K562 (cell line): ENCODE measurements at regions not wholly inside any gene's neighbourhood (a gene's known extent, or its start where the extent isn't known, plus 50 kb on each side); places are given as distances from the start of the nearest gene placed in this dataset.

ENCODE experiments used
- CEBPG ChIP-seq, 3 experiments: fragments of 200-800 bp in 1 of 3; sonication (Bioruptor generic) in 1 of 3; sonication (generic) in 1 of 3; formaldehyde crosslinking in 1 of 3; IDR thresholded peaks in 2 of 3; conservative IDR thresholded peaks in 1 of 3; 2 replicates each; pipeline versions ENCODE4 v1.6.1 to v1.8.0; 2016 to 2022; ENCODE audit warnings: missing compliant biosample characterization in 2 of 3, missing genetic modification characterization in 2 of 3, mild to moderate bottlenecking in 1 of 3, missing genetic modification reagents in 1 of 3
- CHD7 ChIP-seq: fragments of 200-600 bp; sonication (generic); IDR thresholded peaks from one replicate; pipeline ENCODE4 v1.6.1; 2012; ENCODE audit warnings: mild to moderate bottlenecking, low read depth, low read length, inconsistent platforms
- DDX20 ChIP-seq: fragments of 450-650 bp; IDR thresholded peaks from 2 replicates; pipeline ENCODE4 v1.6.1; 2016; ENCODE audit warnings: missing genetic modification characterization, low read depth, mild to moderate bottlenecking, missing compliant biosample characterization, moderate library complexity
- GMEB1 ChIP-seq: fragments of 250-450 bp; sonication (Bioruptor Pico); IDR thresholded peaks from 2 replicates; pipeline ENCODE4 v1.4.0; 2020; ENCODE audit warnings: mild to moderate bottlenecking
- GTF2A2 ChIP-seq: IDR thresholded peaks from 2 replicates; pipeline ENCODE4 v1.6.1; 2016; ENCODE audit warnings: mild to moderate bottlenecking, missing genetic modification characterization, missing compliant biosample characterization
- HNRNPH1 ChIP-seq: fragments of 200-400 bp; formaldehyde crosslinking; optimal IDR thresholded peaks from 2 replicates; pipeline ENCODE3; 2017; ENCODE audit warnings: low read depth, mild to moderate bottlenecking, low read length, moderate library complexity
- SMAD1 ChIP-seq: fragments of 150-350 bp; IDR thresholded peaks from 2 replicates; pipeline ENCODE4 v1.6.1; 2014; ENCODE audit warnings: low read length, low read depth; ENCODE audit not compliant: partially characterized antibody
- TRIM28 ChIP-seq: fragments of 450-650 bp; IDR thresholded peaks from 2 replicates; pipeline ENCODE4 v1.6.1; 2017
- ZNF589 ChIP-seq: fragments of 200-800 bp; sonication (Bioruptor generic); IDR thresholded peaks from 2 replicates; pipeline ENCODE4 v1.6.1; 2016; ENCODE audit warnings: low read depth, missing genetic modification characterization, missing compliant biosample characterization
- ZNF707 ChIP-seq: fragments of 250-450 bp; sonication (Bioruptor Pico); conservative IDR thresholded peaks from 2 replicates; pipeline ENCODE4 v1.8.0; 2022; ENCODE audit warnings: inconsistent platforms, mild to moderate bottlenecking, moderate library complexity

DNA sequence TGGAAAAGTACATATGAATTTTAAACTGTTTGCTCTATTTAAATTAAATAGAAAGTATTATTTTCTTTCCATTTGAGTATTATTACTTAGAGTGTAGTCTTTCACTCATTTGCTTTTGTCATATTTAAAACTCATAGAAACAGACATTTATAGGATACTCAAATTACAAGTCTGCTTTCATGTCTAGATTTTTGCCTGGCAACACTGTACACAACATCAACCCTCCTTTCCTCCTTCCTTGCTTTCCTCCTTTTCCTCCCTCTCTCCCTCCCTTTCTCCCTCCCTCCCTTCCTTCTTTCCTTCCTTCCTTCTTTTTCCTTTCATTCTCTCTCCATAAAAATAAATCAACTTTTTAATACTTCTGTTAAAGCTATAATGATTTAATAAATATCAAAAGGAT lies 2361.2 kb downstream of the ARAP2 start (continued):
- no peak for TF ChIP-seq GTF2A2 (tag)
- TF ChIP-seq DDX20 (tag) = no peak
- TF ChIP-seq HNRNPH1 = no peak
- TF ChIP-seq CEBPG (CRISPR knock-in tag; IDR thresholded peaks at IDR 0.05) = no peak
- no peak for TF ChIP-seq CEBPG (tag; conservative IDR thresholded peaks at IDR 0.05 in 1 of 2, IDR thresholded peaks at IDR 0.05 in 1 of 2)
- TF ChIP-seq GMEB1 = no peak
- no peak for TF ChIP-seq ZNF589 (CRISPR knock-in tag)
- TF ChIP-seq SMAD1 = no peak
- no peak for TF ChIP-seq ZNF707
- TF ChIP-seq CHD7 = no peak
- TF ChIP-seq TRIM28 = no peak
